Endothelial cell of umbilical vein (primary cell): ENCODE measurements at regions not wholly inside any gene's neighbourhood (a gene's known extent, or its start where the extent isn't known, plus 50 kb on each side); places are given as distances from the start of the nearest gene placed in this dataset.

ENCODE experiments used
- BruUV-seq: library from RNA; stranded (reverse); fragments of 400-500 nt; replicated peaks from 2 replicates; lab custom pipeline; 2021; lab: Mats Ljungman, UMichigan
- CTCF ChIA-PET: fragments of 300-600, 350-600 bp; sonication (Branson Sonifier 250); formaldehyde crosslinking; loops from one replicate; lab custom pipeline; 2021; ENCODE audit warnings: antibody characterized with exemption, inconsistent platforms; lab: Charles Lee
- POLR2A ChIA-PET: fragments of 300-600, 350-600 bp; sonication (Branson Sonifier 250); formaldehyde crosslinking; loops from one replicate; lab custom pipeline; 2021; ENCODE audit warnings: antibody characterized with exemption, inconsistent platforms; lab: Charles Lee
- DNase-seq: peaks from one replicate; pipeline ENCODE4 v3.0.0-alpha.2; 2011; ENCODE audit warnings: low read depth, low spot score
- FAIRE-seq: peaks from 2 replicates; lab custom pipeline; 2011; peaks lifted over from hg19 to GRCh38; lab: Jason Lieb, UNC
- H2AFZ ChIP-seq: 2 replicates; pipeline ENCODE4 v1.6.0; 2012; ENCODE audit warnings: low read depth, low read length, control low read depth, inconsistent platforms
- H3K27ac ChIP-seq: 2 replicates; pipeline ENCODE4 v1.5.1; 2011; ENCODE audit warnings: low read depth, mild to moderate bottlenecking, control low read depth, low read length, moderate library complexity; ENCODE audit not compliant: insufficient read depth
- H3K27me3 ChIP-seq, 2 experiments: 2 replicates each; pipeline versions ENCODE4 v1.6.0 to v1.6.1; 2011; ENCODE audit warnings: low read length in 2 of 2, mixed read lengths in 1 of 2; ENCODE audit not compliant: control insufficient read depth in 2 of 2, insufficient read depth in 2 of 2
- H3K36me3 ChIP-seq, 2 experiments: 2 replicates in 1 of 2; 3 replicates in 1 of 2; pipeline ENCODE4 v1.5.1; 2011; ENCODE audit warnings: low read length in 2 of 2, mild to moderate bottlenecking in 1 of 2, moderate library complexity in 1 of 2; ENCODE audit not compliant: control insufficient read depth in 2 of 2, insufficient read depth in 2 of 2; ENCODE audit errors: extremely low read depth in 1 of 2
- H3K4me1 ChIP-seq: 3 replicates; pipeline ENCODE4 v1.5.1; 2011; ENCODE audit warnings: mild to moderate bottlenecking, low read length; ENCODE audit not compliant: control insufficient read depth, insufficient read depth; ENCODE audit errors: extremely low read depth
- H3K4me2 ChIP-seq: 2 replicates; pipeline ENCODE4 v1.6.1; 2011; ENCODE audit warnings: low read length, control low read depth, mixed read lengths; ENCODE audit not compliant: insufficient read depth
- H3K4me3 ChIP-seq, 3 experiments: fragments of 200-600 bp in 1 of 3; sonication (generic), shearing (Covaris generic) in 1 of 3; replicated peaks in 1 of 3; 2 replicates each; pipeline ENCODE4 v1.5.1; 2011 to 2016; ENCODE audit warnings: control low read depth in 3 of 3, low read length in 3 of 3, mild to moderate bottlenecking in 2 of 3, inconsistent platforms in 1 of 3, low read depth in 1 of 3, moderate library complexity in 1 of 3; ENCODE audit not compliant: insufficient read depth in 1 of 3
- H3K79me2 ChIP-seq: 2 replicates; pipeline ENCODE4 v1.6.0; 2012; ENCODE audit warnings: low read length, inconsistent platforms; ENCODE audit not compliant: control insufficient read depth, insufficient read depth
- H3K9ac ChIP-seq: replicated peaks from 2 replicates; pipeline ENCODE3; 2011; ENCODE audit warnings: low read length, control low read depth; ENCODE audit not compliant: insufficient read depth; ENCODE audit errors: extremely low read depth
- H3K9me1 ChIP-seq: replicated peaks from 3 replicates; pipeline ENCODE4 v1.6.0; 2011; ENCODE audit warnings: mild to moderate bottlenecking, low read length; ENCODE audit not compliant: control insufficient read depth, insufficient read depth; ENCODE audit errors: extremely low read depth
- H3K9me3 ChIP-seq: replicated peaks from 2 replicates; pipeline ENCODE4 v1.5.1; 2012; ENCODE audit warnings: low read length, inconsistent platforms; ENCODE audit not compliant: control insufficient read depth, insufficient read depth
- H4K20me1 ChIP-seq: replicated peaks from 2 replicates; pipeline ENCODE3; 2011; ENCODE audit warnings: mild to moderate bottlenecking, low read length; ENCODE audit not compliant: control insufficient read depth, insufficient read depth; ENCODE audit errors: extremely low read depth
- CTCF ChIP-seq, 2 donors: IDR thresholded peaks; 1 replicate in 1 of 2; 2 replicates in 1 of 2; pipeline ENCODE4 v1.5.1; 2011; ENCODE audit warnings: low read length in 2 of 2, mild to moderate bottlenecking in 2 of 2, moderate library complexity in 2 of 2, control low read depth in 1 of 2, inconsistent platforms in 1 of 2, low read depth in 1 of 2; ENCODE audit not compliant: insufficient read depth in 1 of 2; ENCODE audit errors: extremely low read depth in 1 of 2
- EZH2 ChIP-seq: IDR thresholded peaks from 2 replicates; pipeline ENCODE4 v1.6.1; 2012; ENCODE audit warnings: borderline replicate concordance, low read depth, mild to moderate bottlenecking, moderate library complexity, low read length, inconsistent platforms; ENCODE audit not compliant: severe bottlenecking
- FOS ChIP-seq: IDR thresholded peaks from 2 replicates; pipeline ENCODE4 v1.6.1; 2011; ENCODE audit warnings: mild to moderate bottlenecking, low read length, moderate library complexity, borderline replicate concordance; ENCODE audit not compliant: insufficient read depth
- GATA2 ChIP-seq: IDR thresholded peaks from 2 replicates; pipeline ENCODE4 v1.7.0; 2011; ENCODE audit warnings: low read depth, mild to moderate bottlenecking, moderate library complexity, mixed read lengths, low read length; ENCODE audit not compliant: insufficient read length, insufficient read depth
- JUN ChIP-seq: IDR thresholded peaks from 2 replicates; pipeline ENCODE4 v1.6.1; 2011; ENCODE audit warnings: borderline replicate concordance, low read depth; ENCODE audit not compliant: insufficient read length, insufficient read depth
- MAX ChIP-seq: IDR thresholded peaks from 2 replicates; pipeline ENCODE4 v1.6.1; 2011; ENCODE audit not compliant: insufficient read depth, insufficient read length
- MYC ChIP-seq: IDR thresholded peaks from one replicate; pipeline ENCODE4 v1.6.1; 2011; ENCODE audit warnings: mild to moderate bottlenecking, low read depth, low read length
- POLR2A ChIP-seq: IDR thresholded peaks from 2 replicates; pipeline ENCODE4 v1.6.1; 2012; ENCODE audit warnings: low read depth, mild to moderate bottlenecking, control low read depth, low read length
- POLR2AphosphoS5 ChIP-seq: IDR thresholded peaks from 2 replicates; pipeline ENCODE4 v1.6.1; 2012; ENCODE audit warnings: low read depth, mild to moderate bottlenecking, control low read depth, low read length, moderate library complexity; ENCODE audit not compliant: insufficient read depth
- dilution Hi-C: fragments of 300-500 bp; cut with MboI; formaldehyde crosslinking; loops from one replicate; pipeline ENCODE4 v1.15.0; 2019; ENCODE audit warnings: low sequenced_read_pairs; ENCODE audit not compliant: extremely low pct_ligation_motif_present
- intact Hi-C: fragments of 100-400 bp; cut with micrococcal nuclease; formaldehyde crosslinking; loops from one replicate; pipeline ENCODE4 v1.10.0; 2022

- Histone ChIP-seq H3K9me3 (no peaks in the 10 kb centered on the region), H2AFZ (no peak overlapping the region), H3K36me3 (no peaks in the 10 kb centered on the region), H3K27ac (no peak overlapping the region), H3K79me2 (no peaks in the 10 kb centered on the region), H4K20me1 (no peaks in the 10 kb centered on the region), H3K9me1 (no peaks in the 10 kb centered on the region), H3K4me2 (no peak overlapping the region), H3K9ac (no peak overlapping the region), H3K4me3 (no peak overlapping the region), H3K4me1 (no peaks in the 10 kb centered on the region), H3K27me3 (no peaks in the 10 kb centered on the region)
- POLR2A ChIA-PET, result no interaction called here
- TF ChIP-seq MYC, result no peak
- no peak for TF ChIP-seq POLR2AphosphoS5
- no peak for TF ChIP-seq EZH2
- DNase-seq (no peak), FAIRE-seq (no peak)
- no TSS peak for BruUV-seq
- dilution Hi-C loops (no loop called here), intact Hi-C loops (no loop called here)
- CTCF ChIA-PET, result interaction anchor here (0.9 to 1.3 kb wide), 2 partner anchors 11 to 1180 kb away, joined by 3 read pairs; no protein-coding TSS in a partner anchor
These were observed 104.3 kb downstream of the HHIPL2 start for GRCh38 chr1:222443566-222443965.

GRCh38 chr1:222441066-222441465 is 106.8 kb downstream of the HHIPL2 start:
- TF ChIP-seq JUN (no peak), POLR2A (no peak), FOS (no peak), MAX (no peak), GATA2 (no peak), EZH2 (no peak), POLR2AphosphoS5 (no peak), CTCF (IDR thresholded peaks at IDR 0.05; ENCODE audit: extremely low read depth in 1 of 2, insufficient read depth in 1 of 2, low read depth in 1 of 2, low read length in 2 of 2) (no peak)
- ChIA-PET CTCF (no interaction called here), POLR2A (no interaction called here)
- no peak overlapping the region for H3K4me2 ChIP-seq
- no peaks in the 10 kb centered on the region for H3K9me1 ChIP-seq
- no peaks in the 10 kb centered on the region for H3K9me3 ChIP-seq
- H4K20me1 ChIP-seq, result no peaks in the 10 kb centered on the region
- DNase-seq (no peak), FAIRE-seq (no peak)
- dilution Hi-C loops, result no loop called here
- H3K27ac ChIP-seq, result no peak overlapping the region
- no peak overlapping the region for H2AFZ ChIP-seq
- H3K9ac ChIP-seq, result no peak overlapping the region
- H3K79me2 ChIP-seq, result no peaks in the 10 kb centered on the region
- no peaks in the 10 kb centered on the region for H3K36me3 ChIP-seq
- no peak overlapping the region for H3K4me3 ChIP-seq
- intact Hi-C loops, result no loop called here
- no peaks in the 10 kb centered on the region for H3K4me1 ChIP-seq
- BruUV-seq, result no TSS peak
- no peaks in the 10 kb centered on the region for H3K27me3 ChIP-seq
